ENCODE measurements at regions not wholly inside any gene's neighbourhood (a gene's known extent, or its start where the extent isn't known, plus 50 kb on each side); places are given as distances from the start of the nearest gene placed in this dataset.

DNA sequence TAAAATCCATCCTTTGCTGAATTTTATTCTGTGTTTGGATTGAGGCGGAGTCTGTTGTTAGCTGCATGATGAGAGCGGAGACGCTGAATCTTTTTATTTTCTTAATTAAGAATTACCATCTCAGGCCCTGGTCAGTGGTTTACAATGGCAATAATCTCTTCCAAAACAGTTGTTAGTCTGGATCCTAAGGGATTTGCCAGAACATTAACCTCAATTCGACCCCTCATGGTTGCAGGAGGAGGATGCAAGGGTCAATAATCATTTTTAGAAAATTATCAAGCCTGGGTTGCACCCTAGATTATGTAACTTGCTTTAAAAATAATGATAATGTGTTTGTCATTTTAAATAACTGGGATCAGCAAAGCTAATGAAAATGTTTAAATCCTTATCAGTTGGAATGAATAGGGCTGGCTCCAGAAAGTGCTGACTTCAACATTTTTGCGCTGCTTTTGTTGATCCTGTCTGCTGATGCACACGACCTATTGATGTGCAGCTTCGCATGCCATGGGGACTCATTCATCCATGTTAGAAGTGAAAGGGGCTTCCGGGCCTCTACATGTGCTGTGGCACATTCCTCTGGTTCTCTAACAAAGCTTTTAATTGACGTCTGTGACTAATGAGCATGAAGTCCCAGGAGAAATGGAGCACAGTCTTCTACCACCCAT, 80.7 kb upstream of the KIAA1217 start:
- in situ Hi-C loops (cut with HindIII; ENCODE audit: low sequenced_read_pairs): no loop called here
- TF ChIP-seq CTCF (IDR thresholded peaks at IDR 0.05; ENCODE audit: low read depth, low read length, missing control alignments): no peak
- H3K4me3 ChIP-seq (ENCODE audit: low read depth, low read length): no peak overlapping the region
- no peak for DNase-seq (ENCODE audit: low read depth)

- TF ChIP-seq CTCF (IDR thresholded peaks at IDR 0.05; ENCODE audit: low read depth, low read length, missing control alignments): no peak
- H3K4me3 ChIP-seq (ENCODE audit: low read depth, low read length): no peak overlapping the region
- in situ Hi-C loops (cut with HindIII; ENCODE audit: low sequenced_read_pairs): no loop called here
- DNase-seq (ENCODE audit: low read depth): no peak
These were observed 76.2 kb upstream of the KIAA1217 start for GRCh38 chr10:24132741-24133140.

DNA sequence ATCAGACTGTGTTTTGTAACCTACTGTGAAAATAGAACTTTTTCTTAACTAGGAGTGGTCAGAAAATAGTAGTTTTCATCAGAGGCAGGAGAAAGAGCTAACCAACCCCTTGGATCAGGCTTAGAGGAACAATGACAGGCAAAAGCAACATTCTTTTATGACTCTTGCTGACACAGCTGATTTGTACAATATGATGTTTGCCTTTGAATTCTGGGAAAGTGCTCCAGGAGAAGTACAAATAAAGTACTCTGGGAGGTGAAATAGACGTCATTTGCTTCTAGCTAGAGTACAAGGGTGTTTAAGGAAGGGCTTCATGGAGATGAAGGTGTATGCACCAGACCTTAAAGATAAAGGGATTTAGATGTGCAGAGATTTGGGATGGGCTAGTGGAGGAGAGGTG, 75.1 kb upstream of the KIAA1217 start:
- no peak for DNase-seq (ENCODE audit: low read depth)
- no peak overlapping the region for H3K4me3 ChIP-seq (ENCODE audit: low read depth, low read length)
- TF ChIP-seq CTCF (IDR thresholded peaks at IDR 0.05; ENCODE audit: low read depth, low read length, missing control alignments): no peak
- in situ Hi-C loops (cut with HindIII; ENCODE audit: low sequenced_read_pairs): no loop called here

- TF ChIP-seq CTCF (IDR thresholded peaks at IDR 0.05; ENCODE audit: low read depth, low read length, missing control alignments): no peak
- no peak overlapping the region for H3K4me3 ChIP-seq (ENCODE audit: low read depth, low read length)
- no peak for DNase-seq (ENCODE audit: low read depth)
- in situ Hi-C loops (cut with HindIII; ENCODE audit: low sequenced_read_pairs): no loop called here
These were observed 72.9 kb upstream of the KIAA1217 start for GRCh38 chr10:24136070-24136469.

- in situ Hi-C loops (cut with HindIII; ENCODE audit: low sequenced_read_pairs): no loop called here
- H3K4me3 ChIP-seq (ENCODE audit: low read depth, low read length): no peak overlapping the region
- DNase-seq (ENCODE audit: low read depth): no peak
- no peak for TF ChIP-seq CTCF (IDR thresholded peaks at IDR 0.05; ENCODE audit: low read depth, low read length, missing control alignments)
These were observed 61.6 kb upstream of the KIAA1217 start for GRCh38 chr10:24147321-24147720.

- in situ Hi-C loops (cut with HindIII; ENCODE audit: low sequenced_read_pairs): no loop called here
- no peak for DNase-seq (ENCODE audit: low read depth)
- no peak overlapping the region for H3K4me3 ChIP-seq (ENCODE audit: low read depth, low read length)
- TF ChIP-seq CTCF (IDR thresholded peaks at IDR 0.05; ENCODE audit: low read depth, low read length, missing control alignments): no peak
These were observed 59.3 kb upstream of the KIAA1217 start for GRCh38 chr10:24149640-24150039.
